ENCODE measurements at regions not wholly inside any gene's neighbourhood (a gene's known extent, or its start where the extent isn't known, plus 50 kb on each side); places are given as distances from the start of the nearest gene placed in this dataset.

- TF ChIP-seq CTCF (IDR thresholded peaks at IDR 0.05): no peak
- TF ChIP-seq POLR2AphosphoS5 (IDR thresholded peaks at IDR 0.05): no peak
Measured at GRCh38 chr3:153334558-153334957, 172.5 kb downstream of the RAP2B start.
